ENCODE measurements at regions not wholly inside any gene's neighbourhood (a gene's known extent, or its start where the extent isn't known, plus 50 kb on each side); places are given as distances from the start of the nearest gene placed in this dataset.
"Not testable (repeated sequence)": the region's sequence is repeated elsewhere in the genome, so short reads cannot be mapped to it uniquely, and the experiment has no call there.

DNA sequence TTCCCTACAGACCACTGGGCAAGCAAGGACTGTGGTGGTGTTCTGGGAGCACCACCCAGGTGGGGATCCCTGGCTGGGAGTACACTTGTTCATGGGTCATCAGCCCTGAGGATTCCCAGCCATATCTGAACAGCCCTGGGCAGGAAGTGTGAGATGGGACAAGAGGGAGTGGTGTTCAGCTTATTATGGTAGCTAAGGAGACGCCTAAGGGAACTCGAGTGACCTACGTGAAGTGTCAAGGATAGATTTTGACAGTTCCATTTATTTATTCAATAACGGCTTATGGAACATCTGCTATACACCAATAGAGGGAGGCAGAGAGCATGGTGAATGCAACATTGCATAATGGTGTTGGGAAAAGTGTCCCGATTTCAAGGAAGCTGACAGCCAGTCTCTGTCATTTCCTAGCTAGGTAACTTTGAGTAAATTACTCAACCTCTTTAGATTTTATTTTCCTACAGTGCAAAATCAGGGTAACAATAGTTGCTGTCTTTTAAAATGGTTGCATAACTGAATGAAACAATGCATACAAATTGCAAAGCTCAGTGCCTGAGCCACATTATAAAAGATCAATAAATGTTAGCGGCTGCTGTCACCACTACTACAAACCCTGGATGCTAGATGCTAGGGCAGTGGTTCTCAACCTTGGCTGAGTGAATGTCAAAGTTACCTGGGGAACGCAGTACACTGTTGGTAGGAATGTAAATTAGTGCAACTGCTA lies 534.1 kb downstream of the GRIN2A start:
- no peak for DNase-seq
- ATAC-seq, result no peak

- ATAC-seq (no peak), DNase-seq (no peak)
Observed at GRCh38 chr16:9650284-9650683, 531.9 kb downstream of the GRIN2A start.

DNA sequence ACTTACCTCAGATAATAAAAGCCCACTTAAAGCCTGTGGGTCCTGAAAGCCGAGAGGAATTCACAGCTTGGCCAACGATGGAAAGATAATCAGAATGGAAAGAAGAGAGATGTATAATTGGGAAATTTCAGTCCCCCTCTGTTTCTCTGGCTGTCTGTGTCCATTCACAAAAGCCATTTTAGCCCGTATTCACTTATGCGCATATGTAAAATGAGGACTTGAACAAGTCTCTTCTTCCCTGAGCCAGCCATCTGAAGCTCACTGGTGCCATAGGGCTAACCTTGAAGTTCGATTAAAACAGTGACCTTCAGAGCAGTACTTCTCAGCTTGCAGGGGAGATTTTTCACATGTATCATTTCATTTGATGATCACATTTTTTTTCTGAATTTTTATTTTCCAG lies 527.2 kb downstream of the GRIN2A start:
- ATAC-seq (no peak), DNase-seq (no peak)

DNA sequence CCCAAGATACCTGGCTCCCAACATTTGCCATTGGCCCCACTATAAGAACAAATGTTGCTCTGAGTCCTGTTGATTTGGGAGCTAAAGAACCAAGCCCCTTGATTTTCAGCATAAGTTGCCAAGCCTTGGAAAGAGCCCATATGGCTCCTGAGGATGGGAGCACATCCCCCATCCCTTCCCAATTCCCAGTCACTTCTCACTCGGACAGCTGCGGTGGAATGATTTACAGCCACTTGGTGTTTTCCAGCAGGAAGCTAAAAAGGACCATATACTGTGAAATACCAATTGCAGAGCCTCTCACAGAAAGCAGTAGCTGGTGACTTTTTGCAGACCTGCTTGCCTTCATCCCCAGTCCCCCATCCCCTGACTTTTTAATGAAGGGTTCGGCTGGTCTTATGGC lies 524.6 kb downstream of the GRIN2A start:
- DNase-seq (no peak), ATAC-seq (no peak)

- no peak for DNase-seq
- ATAC-seq, result no peak
Observed at GRCh38 chr16:9658164-9658563, 524.1 kb downstream of the GRIN2A start.

DNA sequence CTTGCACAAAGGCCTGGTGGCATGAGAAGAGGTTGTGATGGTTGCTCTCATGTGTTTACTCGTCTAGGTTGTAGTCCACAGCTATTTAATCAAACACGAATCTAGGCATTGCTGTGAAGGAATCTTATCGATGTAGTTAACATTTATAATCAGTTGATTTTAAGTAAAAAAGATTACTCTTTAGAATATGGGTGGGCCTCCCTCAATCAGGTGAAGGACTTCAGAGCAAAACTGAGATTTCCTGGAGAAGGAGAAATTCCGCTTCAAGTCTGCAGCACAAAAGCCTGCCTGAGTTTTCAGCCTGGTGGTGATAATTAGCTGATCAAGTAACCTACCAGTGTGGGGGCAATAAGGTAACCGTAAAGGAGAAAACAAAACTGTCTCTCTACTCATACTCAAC lies 523.6 kb downstream of the GRIN2A start:
- ATAC-seq, result no peak
- DNase-seq, result no peak

DNA sequence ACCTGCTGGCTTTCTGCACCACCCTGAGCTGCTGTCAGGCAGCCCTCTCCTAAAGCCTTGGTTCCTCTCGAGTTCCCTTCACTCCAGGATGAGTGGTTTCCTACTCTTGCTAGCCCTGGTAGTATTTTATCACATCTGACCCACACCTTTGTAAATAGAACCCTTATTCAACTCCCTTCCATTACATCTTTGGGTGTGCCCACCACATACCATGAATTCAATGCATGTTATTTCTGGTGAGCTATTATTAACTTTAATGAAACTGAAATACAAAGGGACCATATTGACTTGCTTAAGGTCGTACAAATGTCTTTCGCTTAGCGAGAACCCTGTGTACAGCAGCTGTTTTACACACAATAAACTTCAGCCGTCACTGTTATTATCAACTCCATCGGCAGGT lies 521.3 kb downstream of the GRIN2A start:
- DNase-seq (no peak), ATAC-seq (no peak)

DNA sequence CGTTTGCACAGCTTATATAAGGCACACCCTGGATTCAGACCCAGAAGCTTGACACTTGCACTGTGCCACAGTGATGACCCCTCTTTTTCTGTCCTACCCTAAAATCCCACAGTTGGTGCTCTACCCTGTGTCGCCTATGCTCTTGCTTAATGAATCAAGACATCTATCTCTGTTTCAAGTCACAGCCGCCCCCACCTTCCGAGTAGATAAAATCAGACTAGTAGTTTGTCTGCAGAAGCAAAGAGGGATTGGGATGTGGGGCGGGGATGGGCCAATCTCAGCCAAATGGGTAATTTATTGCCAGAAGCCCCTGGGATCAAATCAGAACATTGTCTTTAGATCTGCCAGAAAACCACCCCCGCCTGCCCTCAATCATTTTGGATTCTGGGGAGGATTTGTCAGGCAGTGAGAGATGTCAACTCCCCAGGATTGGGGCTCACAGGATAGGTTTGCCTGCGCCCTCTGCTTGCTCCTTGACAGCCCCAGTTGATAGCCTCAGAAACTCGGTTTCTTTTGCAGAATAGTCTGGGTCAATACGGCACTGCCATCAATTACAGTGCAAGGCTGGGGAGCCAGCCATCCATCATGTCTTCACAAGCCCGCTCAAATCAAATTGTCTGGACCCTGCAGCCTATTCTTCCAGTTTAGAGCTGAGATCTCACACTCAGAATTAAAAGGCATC lies 520.8 kb downstream of the GRIN2A start:
- DNase-seq (no peak), ATAC-seq (no peak)

DNA sequence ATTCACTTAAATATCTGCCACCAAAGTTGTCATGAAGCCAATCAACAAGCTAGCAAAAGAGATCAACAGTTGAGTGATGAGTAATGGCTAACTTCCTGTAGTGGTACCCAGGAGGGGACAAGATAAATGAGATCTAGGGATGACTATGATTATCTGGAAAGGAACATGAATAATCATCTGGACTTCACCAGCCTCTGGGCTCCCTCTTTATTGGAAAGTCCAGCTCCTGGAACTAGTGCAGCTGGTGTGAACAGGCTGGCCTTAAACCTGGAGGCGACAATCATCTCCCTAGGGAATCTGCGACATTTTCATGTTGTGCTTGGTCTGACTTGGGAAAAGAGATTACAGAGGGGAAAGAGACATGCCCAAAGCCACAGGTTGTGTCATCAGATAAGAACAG lies 518.6 kb downstream of the GRIN2A start:
- DNase-seq, result no peak
- ATAC-seq, result no peak

GRCh38 chr16:9665851-9666271 lies 516.4 kb downstream of the GRIN2A start:
- DNase-seq, result no peak
- no peak for ATAC-seq

DNA sequence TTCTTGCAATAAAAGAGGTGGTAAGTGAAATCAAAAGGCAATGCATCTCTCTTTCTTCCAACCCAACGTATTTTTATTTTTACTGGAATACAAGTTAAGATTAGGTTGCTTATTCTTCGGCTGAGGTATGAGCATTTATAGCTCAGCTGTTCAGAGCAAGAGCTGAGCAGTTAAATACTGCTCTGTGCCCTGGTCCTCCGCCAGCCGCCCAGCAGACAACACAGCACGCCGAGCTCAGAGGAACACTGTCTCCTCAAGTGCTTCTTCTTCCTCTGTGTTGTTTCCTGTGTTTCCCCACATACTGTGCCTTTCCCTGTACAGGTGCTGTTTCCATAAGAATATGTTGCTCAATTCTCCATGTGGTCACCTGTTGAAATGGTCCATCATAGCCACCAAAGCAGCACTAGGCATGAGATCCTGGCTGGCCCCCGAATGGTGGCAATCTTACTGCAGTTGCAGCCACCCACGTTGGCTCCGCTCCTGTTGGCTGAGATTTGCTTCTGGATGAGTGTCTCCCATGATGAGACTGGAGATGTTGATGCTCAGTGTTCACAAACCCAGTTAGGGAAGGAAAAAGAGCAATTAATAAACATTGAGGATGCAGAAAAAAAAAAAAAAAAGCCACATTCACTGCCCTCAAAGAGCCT lies 515.3 kb downstream of the GRIN2A start:
- DNase-seq (no peak), ATAC-seq (no peak)

DNA sequence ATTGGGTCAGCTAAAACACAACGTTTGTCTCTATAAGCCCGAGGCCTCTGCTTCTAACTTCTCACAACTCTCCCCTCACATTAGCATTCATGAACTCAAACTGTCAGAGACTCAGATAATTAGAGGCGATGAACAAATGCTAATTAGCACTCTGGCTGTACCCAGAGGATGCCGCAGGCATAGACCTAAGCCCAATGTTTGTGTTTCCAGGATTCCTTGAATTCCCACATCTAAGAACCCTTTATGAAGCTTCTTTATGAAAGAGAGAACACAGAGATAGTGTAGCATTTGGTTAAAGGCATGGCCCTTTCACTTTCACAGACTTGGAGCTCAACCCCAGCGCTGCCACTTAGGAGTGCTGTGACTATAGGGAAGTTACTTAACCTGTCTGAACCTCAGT lies 512.2 kb downstream of the GRIN2A start:
- ATAC-seq (no peak), DNase-seq (no peak)

DNA sequence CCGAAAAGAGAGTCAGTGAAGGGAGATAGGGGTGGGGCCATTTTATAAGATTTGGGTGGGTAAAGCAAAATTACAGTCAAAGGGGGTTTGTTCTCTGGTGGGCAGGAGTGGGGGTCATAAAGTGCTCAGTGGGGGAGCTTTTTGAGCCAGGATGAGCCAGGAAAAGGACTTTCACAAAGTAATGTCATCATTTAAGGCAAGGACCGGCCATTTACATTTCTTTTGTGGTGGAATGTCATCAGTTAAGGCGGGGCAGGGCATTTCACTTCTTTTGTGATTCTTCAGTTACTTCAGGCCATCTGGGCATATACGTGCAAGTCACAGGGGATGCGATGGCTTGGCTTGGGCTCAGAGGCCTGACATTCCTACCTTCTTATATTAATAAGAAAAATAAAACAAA lies 511.6 kb downstream of the GRIN2A start:
- not testable (repeated sequence) for ATAC-seq, DNase-seq

GRCh38 chr16:9676560-9677300 lies 505.5 kb downstream of the GRIN2A start:
- ATAC-seq, DNase-seq: not testable (repeated sequence)

- ATAC-seq (no peak), DNase-seq (no peak)
Observed at GRCh38 chr16:9677301-9677653, 505.0 kb downstream of the GRIN2A start.

GRCh38 chr16:9679213-9679767 lies 502.9 kb downstream of the GRIN2A start:
- ATAC-seq, result no peak
- no peak for DNase-seq

DNA sequence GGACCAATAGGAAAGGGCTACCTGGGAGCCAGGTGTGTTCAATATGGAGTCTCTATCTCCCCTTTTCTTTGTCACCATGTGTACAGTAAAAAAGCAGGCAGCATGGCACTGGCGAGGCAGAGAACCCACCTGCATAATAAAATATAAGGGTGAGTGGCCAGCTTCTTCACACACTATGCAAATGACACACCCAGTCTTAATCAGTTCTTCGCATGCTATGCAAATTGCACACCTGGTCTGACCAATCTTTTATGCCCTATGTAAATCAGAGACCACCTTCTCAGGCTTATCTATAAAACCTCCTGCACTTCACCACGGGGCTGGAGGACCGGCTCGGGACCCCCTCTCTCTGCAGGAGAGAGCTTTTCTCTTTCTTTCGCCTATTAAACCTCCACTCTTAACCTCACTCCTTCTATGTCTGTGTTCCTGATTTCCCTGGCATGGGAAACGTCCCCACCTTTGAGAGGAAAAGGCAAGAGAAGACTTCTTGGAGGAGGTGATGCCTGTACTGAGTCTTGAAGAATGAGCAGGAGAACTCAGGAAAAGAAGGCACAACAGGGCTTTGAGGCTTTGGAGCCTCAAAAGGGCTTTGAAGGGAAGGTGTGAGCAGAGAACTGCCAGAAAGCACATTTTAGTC lies 502.1 kb downstream of the GRIN2A start:
- DNase-seq (no peak), ATAC-seq (no peak)

- DNase-seq, result no peak
- no peak for ATAC-seq
Observed at GRCh38 chr16:9680968-9681367, 501.3 kb downstream of the GRIN2A start.

- no peak for DNase-seq
- no peak for ATAC-seq
Observed at GRCh38 chr16:9681508-9681907, 500.7 kb downstream of the GRIN2A start.

- DNase-seq (no peak), ATAC-seq (no peak)
Observed at GRCh38 chr16:9682320-9682719, 499.9 kb downstream of the GRIN2A start.

DNA sequence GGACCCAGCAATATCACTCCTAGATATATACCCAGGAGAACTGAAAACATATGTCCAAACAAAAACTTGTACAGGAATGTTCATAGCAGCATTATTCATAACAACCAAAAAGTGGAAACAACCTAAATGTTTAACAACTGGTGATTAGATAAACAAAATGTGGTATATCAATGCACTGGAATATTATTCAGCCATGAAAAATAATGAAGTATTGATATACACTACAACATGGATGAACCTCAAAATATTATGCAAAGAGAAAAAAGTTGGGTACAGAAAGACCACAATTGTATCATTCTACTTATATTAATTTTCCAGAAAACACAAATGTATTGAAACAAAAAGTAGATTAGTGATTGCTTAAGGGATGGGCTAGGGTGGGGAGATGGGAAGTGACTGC lies 498.6 kb downstream of the GRIN2A start:
- no peak for ATAC-seq
- no peak for DNase-seq

DNA sequence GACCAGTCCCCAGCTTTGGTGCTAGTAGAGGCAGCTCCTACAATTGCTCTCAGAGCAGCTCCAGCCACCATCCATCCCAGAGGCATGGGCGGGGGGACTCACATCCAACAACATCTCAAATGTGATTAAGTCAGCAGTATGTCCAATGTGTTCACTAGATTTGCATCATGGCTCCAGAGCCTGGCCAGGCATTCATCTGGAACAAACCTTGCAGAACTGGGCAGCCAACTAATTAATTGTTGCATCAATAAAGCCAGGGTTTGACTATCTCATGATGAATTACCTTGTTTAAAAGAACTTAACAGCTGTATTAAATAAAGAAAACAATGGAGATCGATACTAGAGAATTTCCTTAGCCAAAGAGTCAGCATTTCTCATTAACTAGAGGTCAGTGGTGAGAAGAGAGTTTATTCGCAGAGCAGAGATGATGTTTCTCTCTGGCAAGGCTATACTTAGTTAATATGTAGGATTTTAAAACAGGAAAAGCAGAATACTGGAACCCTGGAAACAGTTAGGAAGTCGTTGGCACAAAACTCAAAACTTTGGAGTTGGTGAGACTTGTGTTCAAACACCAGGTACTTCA lies 494.4 kb downstream of the GRIN2A start:
- no peak for ATAC-seq
- no peak for DNase-seq

Measured in stimulated activated naive CD8-positive, alpha-beta T cell treated with anti-CD3 and anti-CD28 coated beads, Interleukin-15, Interleukin-2, amounts not matched to agents 100 U/mL and 50 U/mL, for 24 hours (primary cell).